Loucy (cell line): ENCODE measurements at regions not wholly inside any gene's neighbourhood (a gene's known extent, or its start where the extent isn't known, plus 50 kb on each side); places are given as distances from the start of the nearest gene placed in this dataset.
"Not testable (repeated sequence)": the region's sequence is repeated elsewhere in the genome, so short reads cannot be mapped to it uniquely, and the experiment has no call there.

ENCODE experiments used
- CTCF ChIP-seq: fragments of 200-600 bp; sonication (generic); conservative IDR thresholded peaks from 2 replicates; pipeline ENCODE4 v1.5.1; 2014; ENCODE audit warnings: mild to moderate bottlenecking, antibody characterized with exemption, low read length
- EZH2phosphoT487 ChIP-seq: fragments of 200-600 bp; IDR thresholded peaks from 2 replicates; pipeline ENCODE4 v1.6.1; 2018; ENCODE audit warnings: antibody characterized with exemption, mild to moderate bottlenecking, moderate library complexity, borderline replicate concordance

DNA sequence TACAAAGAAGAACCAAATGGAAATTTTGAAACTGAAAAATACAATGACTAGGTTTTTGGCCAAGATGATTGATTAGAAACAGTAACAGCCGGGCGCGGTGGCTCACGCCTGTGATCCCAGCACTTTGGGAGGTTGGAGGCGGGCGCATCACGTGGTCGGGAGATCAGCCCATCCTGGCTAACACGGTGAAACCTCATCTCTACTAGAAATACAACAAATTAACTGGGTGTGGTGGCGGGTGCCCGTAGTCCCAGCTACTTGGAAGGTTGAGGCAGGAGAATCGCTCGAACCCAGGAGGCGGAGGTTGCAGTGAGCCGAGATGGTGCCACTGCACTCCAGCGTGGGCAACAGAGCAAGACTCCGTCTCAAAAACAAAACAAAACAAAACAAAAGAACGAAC lies 785.8 kb upstream of the DDX18 start:
- TF ChIP-seq CTCF, EZH2phosphoT487: not testable (repeated sequence)
